HG03139 (cell line): ENCODE measurements at regions not wholly inside any gene's neighbourhood (a gene's known extent, or its start where the extent isn't known, plus 50 kb on each side); places are given as distances from the start of the nearest gene placed in this dataset.

ENCODE experiments used
- ATAC-seq: cut with Tn5 transposase; IDR thresholded peaks from one replicate; pipeline ENCODE4 v1.9.1; 2021; ENCODE audit not compliant: unreplicated experiment

DNA sequence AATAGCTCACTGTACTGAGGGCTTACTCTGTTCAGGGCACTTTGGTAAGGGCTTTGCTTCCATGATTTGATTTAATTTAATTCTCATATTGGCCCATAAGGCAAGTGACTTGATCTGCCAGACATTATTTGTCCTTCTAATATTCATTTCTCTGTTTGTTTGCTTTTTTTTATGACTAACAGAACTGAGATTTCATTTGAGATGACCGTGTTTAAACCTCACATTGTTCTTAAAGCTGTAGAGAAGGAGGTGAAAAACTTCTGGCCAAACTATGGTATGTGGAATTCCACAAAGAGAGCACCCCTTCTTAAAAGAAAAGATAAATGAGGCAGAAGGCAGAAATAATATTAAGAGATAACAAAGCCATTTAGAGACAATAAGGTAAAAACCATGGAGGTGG is 775.6 kb upstream of the ACO1 start:
- no peak for ATAC-seq

DNA sequence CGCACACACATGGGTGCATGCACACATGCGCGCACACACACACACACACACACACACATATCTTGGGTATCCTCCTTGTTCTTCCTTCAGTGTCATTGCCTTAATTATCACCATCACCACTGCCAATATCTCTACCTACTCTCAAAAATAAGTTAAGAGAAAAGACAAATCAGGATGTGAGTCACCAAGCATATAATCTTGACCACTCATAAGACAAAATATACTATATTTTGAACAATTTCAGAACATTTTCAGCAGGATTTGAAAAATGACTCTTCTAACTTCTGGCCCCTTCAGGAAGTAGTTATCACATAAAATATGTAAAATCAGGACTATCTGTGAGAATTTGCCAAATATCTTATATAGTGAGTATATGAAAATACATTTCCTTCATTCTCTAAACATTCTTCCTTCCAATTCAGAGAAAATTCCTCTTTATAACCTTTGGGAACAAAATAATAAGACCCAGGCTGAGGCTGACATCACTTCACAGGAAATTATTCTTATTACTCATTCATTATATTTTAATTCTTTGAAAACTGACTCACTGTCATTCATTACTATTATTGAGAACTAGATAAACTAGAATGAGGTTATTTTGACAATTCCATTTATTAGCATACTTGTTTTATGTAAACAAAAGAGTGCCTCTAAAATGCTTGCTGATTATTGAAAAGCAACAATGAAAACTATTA is 772.0 kb upstream of the ACO1 start:
- ATAC-seq = no peak

DNA sequence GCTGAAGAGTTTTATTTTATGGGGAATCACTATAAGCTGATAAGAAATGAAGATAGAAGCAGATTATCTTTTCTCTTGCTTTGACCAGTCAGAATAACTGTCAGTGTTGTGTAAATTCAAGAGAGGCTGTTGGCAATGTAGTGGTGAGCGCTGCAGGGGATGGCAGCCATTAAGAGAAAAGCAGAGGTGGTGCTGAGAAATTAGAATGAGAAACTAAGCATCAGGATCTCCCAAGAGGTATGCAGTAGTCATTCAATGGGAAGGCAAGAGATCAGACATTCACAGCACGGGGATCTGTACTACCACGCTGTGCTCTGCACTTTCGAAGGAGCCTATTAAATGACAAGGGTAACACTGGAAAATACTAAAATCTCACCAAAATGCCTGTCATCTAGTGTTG is 768.5 kb upstream of the ACO1 start:
- no peak for ATAC-seq

DNA sequence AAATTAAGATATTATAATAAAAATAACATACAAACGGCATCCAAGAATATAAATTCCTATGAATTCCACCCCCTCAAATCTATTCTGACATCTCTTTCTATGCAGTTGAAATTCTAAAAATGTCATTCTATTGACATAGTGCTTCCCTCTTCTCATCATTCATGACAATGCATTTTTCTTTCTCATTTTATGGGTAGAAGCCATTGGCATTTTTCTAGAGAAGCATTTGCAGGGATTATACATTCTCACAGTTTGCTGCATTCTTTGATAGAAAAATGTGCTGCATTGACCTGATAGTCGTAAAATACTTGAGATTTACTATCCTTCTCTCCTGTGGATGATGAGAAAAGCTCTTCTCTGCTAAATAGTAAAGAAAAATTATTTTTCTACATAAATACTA is 760.9 kb upstream of the ACO1 start:
- no peak for ATAC-seq

GRCh38 chr9:31629292-31629691 is 755.2 kb upstream of the ACO1 start:
- no peak for ATAC-seq

- no peak for ATAC-seq
Observed at GRCh38 chr9:31637265-31637664, 747.2 kb upstream of the ACO1 start.

GRCh38 chr9:31637861-31638260 is 746.6 kb upstream of the ACO1 start:
- no peak for ATAC-seq

DNA sequence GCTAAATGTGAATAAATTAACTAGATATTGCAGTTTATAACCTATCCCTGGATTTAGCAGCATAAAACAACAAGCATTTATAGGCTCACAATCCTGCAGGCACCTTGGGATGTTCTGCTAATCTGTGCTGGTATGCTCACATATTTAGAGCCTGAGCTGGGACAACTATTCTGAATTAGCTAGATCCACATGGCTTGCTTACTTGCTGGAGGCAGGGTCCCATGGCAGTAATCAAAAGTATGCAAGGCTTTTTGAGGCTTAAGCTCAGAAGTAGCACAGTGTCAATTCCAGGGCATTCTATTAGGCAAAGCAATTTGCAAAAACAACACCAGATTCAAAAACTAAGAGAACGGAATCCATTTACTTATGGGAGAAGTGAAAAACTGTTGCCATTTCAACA is 745.0 kb upstream of the ACO1 start:
- ATAC-seq = no peak

GRCh38 chr9:31669311-31669710 is 715.1 kb upstream of the ACO1 start:
- ATAC-seq = no peak

- no peak for ATAC-seq
Observed at GRCh38 chr9:31671011-31671410, 713.4 kb upstream of the ACO1 start.

DNA sequence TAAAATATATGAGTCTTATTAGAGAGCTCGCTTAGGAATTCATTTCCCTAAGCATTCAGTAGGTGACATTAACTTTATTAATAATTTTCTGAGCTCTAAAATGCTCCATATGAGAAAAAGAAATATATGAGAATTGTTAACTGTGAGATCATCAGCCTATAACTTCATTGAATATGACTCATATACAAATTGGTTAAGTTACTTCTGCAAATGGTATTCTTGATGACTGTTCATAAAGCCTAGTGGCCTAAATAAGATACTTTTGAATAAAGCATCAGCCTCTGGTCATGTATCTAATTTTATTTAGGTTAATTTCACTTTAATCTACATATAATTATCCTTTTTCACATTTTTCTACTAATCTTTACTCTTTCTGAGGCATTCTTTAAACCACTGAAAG is 710.2 kb upstream of the ACO1 start:
- no peak for ATAC-seq

- ATAC-seq = no peak
Observed at GRCh38 chr9:31677415-31677814, 707.0 kb upstream of the ACO1 start.

DNA sequence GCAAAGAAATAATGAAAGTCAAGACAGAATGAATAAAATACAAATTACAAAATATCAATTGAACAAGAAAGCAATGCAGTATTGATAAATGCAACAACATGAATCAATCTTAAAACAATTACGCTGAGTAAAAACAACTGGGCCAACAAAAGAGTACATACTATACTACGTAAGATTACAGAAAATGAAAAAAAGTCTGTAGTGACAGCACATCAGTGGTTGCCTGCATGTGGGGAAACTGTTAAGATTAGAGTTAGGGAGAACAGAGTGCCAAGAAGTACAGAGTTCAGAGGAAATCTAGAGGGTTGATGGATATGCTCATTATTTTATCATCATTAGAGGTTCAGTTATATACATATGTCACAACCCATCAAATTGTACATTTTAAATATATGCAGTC is 706.6 kb upstream of the ACO1 start:
- ATAC-seq = no peak

DNA sequence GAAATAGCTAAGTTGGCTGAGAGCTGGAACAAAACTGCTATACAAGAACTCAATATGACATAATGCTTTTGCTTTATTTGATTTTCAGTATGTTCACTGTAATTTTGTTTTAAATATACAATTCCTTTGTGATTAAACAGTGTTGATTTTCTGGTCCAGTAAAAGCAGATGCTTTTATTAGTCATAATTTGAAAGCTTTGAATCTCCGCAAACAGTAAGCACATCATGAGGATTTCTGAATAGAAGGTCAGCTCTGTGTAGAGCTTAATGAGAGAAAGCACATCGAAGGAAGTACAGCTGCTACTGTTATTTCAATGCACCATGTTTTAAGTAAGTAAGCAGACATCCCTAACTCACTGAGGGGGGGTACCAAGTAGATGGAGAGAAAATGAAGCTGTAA is 701.3 kb upstream of the ACO1 start:
- no peak for ATAC-seq

DNA sequence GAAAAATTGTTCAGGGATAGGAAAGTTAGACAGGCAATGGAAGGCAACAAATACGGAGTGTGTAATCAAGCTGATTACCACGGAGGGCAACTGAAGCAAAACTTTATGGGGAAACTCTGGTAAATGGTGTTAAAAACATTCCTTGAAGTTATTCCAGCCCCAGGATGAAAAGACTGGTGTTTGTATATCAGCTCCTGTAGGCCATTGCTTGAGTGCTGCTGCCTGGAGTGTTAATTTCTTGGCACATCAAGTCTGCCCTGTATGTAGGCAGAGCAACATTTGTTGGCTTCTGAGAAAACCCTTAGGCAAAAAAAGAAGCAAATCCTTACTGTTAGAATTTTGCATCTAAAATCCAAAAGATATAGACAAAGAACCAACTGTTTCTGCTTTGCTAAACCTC is 686.5 kb upstream of the ACO1 start:
- no peak for ATAC-seq

- ATAC-seq = no peak
Observed at GRCh38 chr9:31699836-31700235, 684.6 kb upstream of the ACO1 start.

DNA sequence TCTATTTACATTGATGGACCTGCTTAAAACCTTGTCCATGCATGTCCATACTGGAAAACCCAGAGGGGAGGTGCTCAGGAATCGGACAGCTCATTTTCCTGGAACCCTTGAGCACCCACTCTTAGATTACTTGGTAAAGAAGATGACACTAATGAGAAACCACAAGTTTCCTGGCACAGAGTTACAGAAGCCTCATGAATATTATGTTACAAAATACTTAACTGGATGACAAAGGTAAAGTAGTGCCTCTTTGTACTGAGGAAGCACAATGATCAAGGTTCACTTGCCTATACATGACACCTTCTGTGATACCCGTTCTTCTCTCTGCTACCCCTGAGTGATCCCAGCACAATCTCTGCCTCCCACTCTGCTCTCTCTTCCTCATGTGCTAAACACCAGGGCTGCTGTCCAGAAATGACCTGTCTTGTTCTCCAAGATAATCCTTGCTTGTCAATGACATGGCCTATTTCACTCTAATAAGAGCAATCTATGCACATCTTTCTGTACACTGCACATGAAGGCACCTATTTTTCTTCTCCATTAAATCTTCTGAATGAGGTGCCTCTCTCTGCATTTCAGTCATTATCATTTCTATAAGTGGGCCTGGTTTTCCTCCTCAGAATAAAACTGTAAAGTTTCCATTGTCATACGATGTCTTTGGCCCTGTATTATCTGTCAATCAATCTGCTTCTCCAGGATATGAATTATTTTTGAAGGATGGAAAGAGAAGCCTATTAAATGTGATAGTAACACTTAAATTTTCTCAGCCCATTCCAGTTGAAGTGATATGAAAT is 684.0 kb upstream of the ACO1 start:
- no peak for ATAC-seq

GRCh38 chr9:31702957-31703356 is 681.5 kb upstream of the ACO1 start:
- no peak for ATAC-seq

DNA sequence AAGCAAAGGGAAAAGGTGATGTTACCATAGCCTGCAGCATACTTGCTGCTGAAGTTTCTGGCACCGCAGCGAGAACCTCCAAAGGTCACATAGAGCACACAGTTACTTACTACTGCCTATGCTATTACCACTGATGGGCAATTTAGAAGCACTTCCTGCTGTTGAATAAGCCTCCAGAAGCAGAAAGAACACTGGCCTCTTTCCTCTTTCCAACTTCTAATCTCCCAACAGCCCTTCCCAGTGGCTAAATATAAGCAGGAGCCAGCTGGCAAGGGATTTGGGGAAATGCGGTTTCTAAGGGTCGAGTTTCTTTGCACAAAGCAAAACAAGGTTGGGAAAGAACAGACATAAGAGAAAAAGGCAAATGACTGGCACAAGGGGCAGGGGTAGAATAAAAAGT is 669.2 kb upstream of the ACO1 start:
- no peak for ATAC-seq

GRCh38 chr9:31719262-31719661 is 665.2 kb upstream of the ACO1 start:
- no peak for ATAC-seq

GRCh38 chr9:31730398-31730797 is 654.0 kb upstream of the ACO1 start:
- ATAC-seq = no peak

- no peak for ATAC-seq
Observed at GRCh38 chr9:31733166-31733565, 651.3 kb upstream of the ACO1 start.
